SK-N-SH treated with all-trans-retinoic acid at 6 μM for 48 hours (cell line): ENCODE measurements at regions not wholly inside any gene's neighbourhood (a gene's known extent, or its start where the extent isn't known, plus 50 kb on each side); places are given as distances from the start of the nearest gene placed in this dataset.

Experiments used
- CSDC2 ChIP-seq: fragments of 250-450 bp; sonication (Bioruptor Pico); IDR thresholded peaks from 2 replicates; pipeline ENCODE4 v1.5.0; 2020; ENCODE audit warnings: mild to moderate bottlenecking, moderate library complexity
- RARB ChIP-seq: fragments of 250-450 bp; sonication (Bioruptor Pico); IDR thresholded peaks from 2 replicates; pipeline ENCODE4 v1.8.0; 2021; ENCODE audit warnings: mild to moderate bottlenecking, moderate library complexity
- ZFP3 ChIP-seq: fragments of 250-450 bp; sonication (Bioruptor Pico); IDR thresholded peaks from 2 replicates; pipeline ENCODE4 v1.5.0; 2020; ENCODE audit warnings: mild to moderate bottlenecking, moderate library complexity

DNA sequence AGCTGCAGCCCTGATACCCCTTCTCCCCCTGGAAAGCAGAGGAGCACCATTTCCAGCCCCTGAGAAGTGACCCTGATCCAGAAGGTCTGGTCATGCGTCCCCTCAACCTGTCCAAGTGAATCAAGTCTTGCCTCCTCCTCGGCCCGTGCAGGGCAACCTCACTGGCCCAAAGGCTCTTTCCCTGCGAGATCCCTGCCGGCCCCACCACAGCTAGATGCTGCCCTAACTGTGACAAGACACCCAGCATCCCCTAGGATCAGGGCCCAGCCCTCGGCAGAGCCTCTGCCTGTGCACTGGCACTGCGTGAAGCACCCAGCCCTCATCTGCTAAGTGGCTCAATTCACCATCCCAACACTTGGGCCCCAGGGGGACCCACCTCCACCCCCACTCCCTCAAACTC lies 155.1 kb downstream of the NUP210 start:
- TF ChIP-seq RARB (CRISPR knock-in tag) (no peak), CSDC2 (no peak), ZFP3 (CRISPR knock-in tag) (no peak)
